ENCODE measurements at regions not wholly inside any gene's neighbourhood (a gene's known extent, or its start where the extent isn't known, plus 50 kb on each side); places are given as distances from the start of the nearest gene placed in this dataset.

- TF ChIP-seq ZC3H4 (CRISPR knock-in tag; IDR thresholded peaks at IDR 0.05; ENCODE audit: borderline replicate concordance) (no peak), SMAD3 (CRISPR knock-in tag; conservative IDR thresholded peaks at IDR 0.05) (no peak), ZNF280B (CRISPR knock-in tag; IDR thresholded peaks at IDR 0.05) (no peak), TBP (optimal IDR thresholded peaks at IDR 0.05; ENCODE audit: low read depth, low read length) (no peak), CEBPG (CRISPR knock-in tag; IDR thresholded peaks at IDR 0.05) (no peak), CEBPG (tag; conservative IDR thresholded peaks at IDR 0.05 in 1 of 2, IDR thresholded peaks at IDR 0.05 in 1 of 2) (no peak), THAP7 (CRISPR knock-in tag; IDR thresholded peaks at IDR 0.05) (no peak), EP300 (IDR thresholded peaks at IDR 0.05; ENCODE audit: low read length) (no peak), TEAD1 (CRISPR knock-in tag; IDR thresholded peaks at IDR 0.05) (no peak)
Measured at GRCh38 chr5:18057725-18058124, 423.5 kb downstream of the TAF11L14 start (continued).

- no peak overlapping the region for H2AFZ ChIP-seq (ENCODE audit: low read depth, low read length)
- POLR2A ChIA-PET, result no interaction called here
- no peaks in the 10 kb centered on the region for H3K36me3 ChIP-seq (ENCODE audit: control insufficient read depth, insufficient read depth, low read length)
- no peak overlapping the region for H3K4me3 ChIP-seq
- ATAC-seq (no peak), DNase-seq (ENCODE audit: extremely low read depth in 1 of 4, low spot score in 3 of 4) (no peak), FAIRE-seq (no peak)
- H3K4me1 ChIP-seq (replicated peaks in 1 of 2; ENCODE audit: control insufficient read depth in 2 of 2, insufficient read depth in 2 of 2, low read length in 2 of 2), result no peaks in the 10 kb centered on the region
- H3K9me1 ChIP-seq (ENCODE audit: control insufficient read depth, insufficient read depth, low read length), result no peaks in the 10 kb centered on the region
- no peaks in the 10 kb centered on the region for H3K27me3 ChIP-seq (ENCODE audit: control insufficient read depth in 2 of 2, insufficient read depth in 2 of 2, low read length in 2 of 2)
- no peak overlapping the region for H3K9ac ChIP-seq (ENCODE audit: insufficient read depth in 1 of 2, low read depth in 2 of 2, low read length in 2 of 2)
- CTCF ChIA-PET (ENCODE audit: low intra/inter-chr PET ratio), result no interaction called here
- in situ Hi-C loops (cut with MboI), result no loop called here
- 0% methylated on average over 2 of the region's 2 CpGs for WGBS (ENCODE audit: insufficient coverage, low coverage, missing lambda C conversion rate)
- no peak overlapping the region for H3K4me2 ChIP-seq (ENCODE audit: insufficient read depth, low read length)
- TF ChIP-seq ZNF830 (CRISPR knock-in tag; IDR thresholded peaks at IDR 0.05) (no peak), PURB (CRISPR knock-in tag; IDR thresholded peaks at IDR 0.05; ENCODE audit: low read depth) (no peak), BCOR (IDR thresholded peaks at IDR 0.05) (no peak), SAFB2 (IDR thresholded peaks at IDR 0.05; ENCODE audit: borderline replicate concordance, low read depth, low read length, severe bottlenecking) (no peak), TAF9B (IDR thresholded peaks at IDR 0.05; ENCODE audit: partially characterized antibody) (no peak), ZBTB12 (CRISPR knock-in tag; IDR thresholded peaks at IDR 0.05) (no peak), POLR2AphosphoS2 (IDR thresholded peaks at IDR 0.05; ENCODE audit: low read length) (no peak)
- H3K27ac ChIP-seq (ENCODE audit: extremely low read depth, low read depth, low read length), result no peak overlapping the region
- intact Hi-C loops (cut with micrococcal nuclease), result no loop called here
- no TSS peak for BruUV-seq (replicated peaks)
- no peaks in the 10 kb centered on the region for H3K9me3 ChIP-seq (replicated peaks; ENCODE audit: control insufficient read depth, insufficient read depth, low read depth, low read length)
- H3K79me2 ChIP-seq (ENCODE audit: control insufficient read depth, insufficient read depth, low read length), result no peaks in the 10 kb centered on the region
- H4K20me1 ChIP-seq (replicated peaks; ENCODE audit: control insufficient read depth, insufficient read depth, low read length), result no peaks in the 10 kb centered on the region
Measured at GRCh38 chr5:18067615-18068014, 433.4 kb downstream of the TAF11L14 start.
